ENCODE measurements at regions not wholly inside any gene's neighbourhood (a gene's known extent, or its start where the extent isn't known, plus 50 kb on each side); places are given as distances from the start of the nearest gene placed in this dataset.

- no peak overlapping the region for H3K14ac ChIP-seq (ENCODE audit: insufficient read length)
- no peak overlapping the region for H3K23ac ChIP-seq (ENCODE audit: insufficient read length)
- 85% methylated on average over 2 of the region's 2 CpGs; no CpG with 5 or more reads in 1 of the 2 experiments for whole genome bisulfite sequencing, 2 experiments (ENCODE audit: extremely low coverage in 1 of 2, insufficient coverage in 1 of 2, insufficient read length in 1 of 2, insufficient replicate concordance in 2 of 2, low coverage in 1 of 2, low lambda C conversion rate in 2 of 2, missing lambda C conversion rate in 1 of 2)
- H2BK120ac ChIP-seq (replicated peaks; ENCODE audit: low read depth, low read length), result no peak overlapping the region
- no peaks in the 10 kb centered on the region for H3K23me2 ChIP-seq (ENCODE audit: low read depth, low read length)
- no peaks in the 10 kb centered on the region for H3K79me1 ChIP-seq (ENCODE audit: low read depth, low read length)
- no peak overlapping the region for H4K8ac ChIP-seq (ENCODE audit: extremely low read depth, insufficient read depth, low read length)
- H4K91ac ChIP-seq (replicated peaks; ENCODE audit: insufficient read length, low read length), result no peak overlapping the region
- H3K79me2 ChIP-seq (ENCODE audit: control insufficient read depth in 1 of 2, insufficient read depth in 2 of 2, low read length in 2 of 2), result no peaks in the 10 kb centered on the region
- H3K18ac ChIP-seq (ENCODE audit: extremely low read depth, low read length), result no peak overlapping the region
- H3K56ac ChIP-seq (replicated peaks; ENCODE audit: insufficient read length, low read depth, low read length), result no peak overlapping the region
- H3K9me3 ChIP-seq (ENCODE audit: insufficient read depth in 2 of 2, low read depth in 1 of 2, low read length in 1 of 2), result peaks cover 0 to 4% of the 10 kb centered on the region in 2 experiments; a peak in 1 of 4 replicates
- no peaks in the 10 kb centered on the region for H3K27me3 ChIP-seq (replicated peaks in 1 of 4; ENCODE audit: control insufficient read depth in 3 of 4, extremely low read depth in 1 of 4, insufficient read depth in 3 of 4, low read length in 3 of 4)
- no peaks in the 10 kb centered on the region for H3K36me3 ChIP-seq (ENCODE audit: control insufficient read depth in 2 of 4, insufficient read depth in 4 of 4, low read length in 3 of 4)
- no peak for FAIRE-seq
- H3K9ac ChIP-seq (replicated peaks in 1 of 4; ENCODE audit: extremely low read depth in 1 of 4, low read depth in 3 of 4, low read length in 3 of 4), result no peak overlapping the region
- H2BK15ac ChIP-seq (ENCODE audit: low read length), result no peak overlapping the region
- no peak overlapping the region for H2BK20ac ChIP-seq (ENCODE audit: low read length)
- no peak overlapping the region for H3K4me2 ChIP-seq (ENCODE audit: insufficient read depth in 1 of 2, low read depth in 2 of 2, low read length in 2 of 2)
- no peak overlapping the region for H3K4me3 ChIP-seq (ENCODE audit: extremely low read depth in 1 of 4, insufficient read depth in 2 of 4, low read depth in 3 of 4, low read length in 4 of 4)
- H4K5ac ChIP-seq (ENCODE audit: insufficient read length, low read depth, low read length), result no peak overlapping the region
- 0 out of 2 replicates have a peak overlapping the region, but pooled peaks have one; percentile 38 for H2AFZ ChIP-seq (ENCODE audit: low read length)
- H3K27ac ChIP-seq (ENCODE audit: low read depth, low read length), result no peak overlapping the region
- no peaks in the 10 kb centered on the region for H3K4me1 ChIP-seq (replicated peaks in 1 of 4; ENCODE audit: control insufficient read depth in 3 of 4, insufficient read depth in 4 of 4, low read length in 3 of 4)
- no peak overlapping the region for H3K4ac ChIP-seq (replicated peaks; ENCODE audit: insufficient read length, low read depth, low read length)
- H2BK5ac ChIP-seq (ENCODE audit: low read depth, low read length), result no peak overlapping the region
- POLR2A ChIA-PET (ENCODE audit: partially characterized antibody), result interaction anchor here (1.2 kb wide), 2 partner anchors 122 to 124 kb away, joined by 3 read pairs; partner anchors contain the start of gene STC2
- H2BK12ac ChIP-seq (ENCODE audit: low read depth, low read length), result no peak overlapping the region
- CTCF ChIA-PET (ENCODE audit: partially characterized antibody), result interaction anchor here (0.7 to 4.0 kb wide), 25 partner anchors 9 to 334 kb away, joined by 3 to 31 read pairs (median 4); no protein-coding TSS in a partner anchor
- no peak for DNase-seq (ENCODE audit: low read depth in 1 of 2, low spot score in 2 of 2)
- no peak overlapping the region for H2AK5ac ChIP-seq (ENCODE audit: low read depth, low read length)
- no peaks in the 10 kb centered on the region for H4K20me1 ChIP-seq (replicated peaks in 1 of 2; ENCODE audit: control insufficient read depth in 1 of 2, insufficient read depth in 2 of 2, low read length in 2 of 2)
- no peak for TF ChIP-seq SIX5 (IDR thresholded peaks at IDR 0.05; ENCODE audit: low read depth, low read length)
These were observed 123.4 kb upstream of the STC2 start for GRCh38 chr5:173451651-173452050.

Measured in H1 (cell line).